H1 (cell line): ENCODE measurements at regions not wholly inside any gene's neighbourhood (a gene's known extent, or its start where the extent isn't known, plus 50 kb on each side); places are given as distances from the start of the nearest gene placed in this dataset.

ENCODE experiments used
- CTCF ChIA-PET: fragments of 300-600 bp; sonication (Branson Sonifier 250); formaldehyde crosslinking; loops from one replicate; lab custom pipeline; 2021; ENCODE audit not compliant: partially characterized antibody; lab: Charles Lee
- POLR2A ChIA-PET: fragments of 300-600 bp; sonication (Branson Sonifier 250); formaldehyde crosslinking; loops from one replicate; lab custom pipeline; 2021; ENCODE audit warnings: inconsistent platforms; ENCODE audit not compliant: partially characterized antibody; lab: Charles Lee
- DNase-seq, 2 experiments: peaks; one replicate each; pipeline versions ENCODE4 v3.0.0 to v3.0.0-alpha.2; 2010 to 2022; ENCODE audit warnings: low spot score in 2 of 2, low read depth in 1 of 2, mixed read lengths in 1 of 2
- FAIRE-seq: peaks from 2 replicates; lab custom pipeline; 2011; peaks lifted over from hg19 to GRCh38; lab: Jason Lieb, UNC
- H2AFZ ChIP-seq: 2 replicates; pipeline ENCODE4 v1.8.1; 2012; ENCODE audit warnings: low read length, inconsistent platforms
- H2AK5ac ChIP-seq: 2 replicates; pipeline ENCODE4 v1.6.1; 2013; ENCODE audit warnings: low read depth, low read length
- H2BK120ac ChIP-seq: replicated peaks from 2 replicates; pipeline ENCODE3; 2013; ENCODE audit warnings: low read depth, low read length, inconsistent platforms
- H2BK12ac ChIP-seq: 2 replicates; pipeline ENCODE4 v1.6.1; 2013; ENCODE audit warnings: low read depth, low read length
- H2BK15ac ChIP-seq: 2 replicates; pipeline ENCODE4 v1.6.1; 2013; ENCODE audit warnings: low read length
- H2BK20ac ChIP-seq: 2 replicates; pipeline ENCODE4 v1.6.1; 2013; ENCODE audit warnings: low read length
- H2BK5ac ChIP-seq: 2 replicates; pipeline ENCODE4 v1.6.1; 2013; ENCODE audit warnings: low read depth, low read length
- H3K14ac ChIP-seq: 2 replicates; pipeline ENCODE4 v1.6.1; 2013; ENCODE audit warnings: inconsistent platforms; ENCODE audit not compliant: insufficient read length
- H3K18ac ChIP-seq: 2 replicates; pipeline ENCODE4 v1.6.1; 2013; ENCODE audit warnings: low read length; ENCODE audit errors: extremely low read depth
- H3K23ac ChIP-seq: 2 replicates; pipeline ENCODE4 v1.6.1; 2013; ENCODE audit warnings: inconsistent platforms; ENCODE audit not compliant: insufficient read length
- H3K23me2 ChIP-seq: 2 replicates; pipeline ENCODE4 v1.6.1; 2013; ENCODE audit warnings: low read depth, low read length
- H3K27ac ChIP-seq: 2 replicates; pipeline ENCODE4 v1.6.1; 2011; ENCODE audit warnings: low read depth, low read length, inconsistent platforms
- H3K27me3 ChIP-seq, 4 experiments: replicated peaks in 1 of 4; 1 replicate in 1 of 4; 2 replicates in 3 of 4; pipeline versions ENCODE4 v1.6.1 to v1.8.1; 2011 to 2013; ENCODE audit warnings: low read length in 3 of 4, mild to moderate bottlenecking in 3 of 4, inconsistent platforms in 2 of 4, mixed read lengths in 2 of 4, moderate library complexity in 1 of 4; ENCODE audit not compliant: control insufficient read depth in 3 of 4, insufficient read depth in 3 of 4; ENCODE audit errors: extremely low read depth in 1 of 4
- H3K36me3 ChIP-seq, 4 experiments: 2 replicates each; pipeline versions ENCODE4 v1.6.1 to v1.8.1; 2011 to 2013; ENCODE audit warnings: mild to moderate bottlenecking in 4 of 4, low read length in 3 of 4, moderate library complexity in 2 of 4, control low read depth in 1 of 4, inconsistent platforms in 1 of 4; ENCODE audit not compliant: insufficient read depth in 4 of 4, control insufficient read depth in 2 of 4
- H3K4ac ChIP-seq: replicated peaks from 2 replicates; pipeline ENCODE3; 2013; ENCODE audit warnings: low read length, low read depth, mixed read lengths, inconsistent platforms; ENCODE audit not compliant: insufficient read length
- H3K4me1 ChIP-seq, 4 experiments: replicated peaks in 1 of 4; 1 replicate in 1 of 4; 2 replicates in 3 of 4; pipeline versions ENCODE4 v1.6.1 to v1.8.1; 2011 to 2013; ENCODE audit warnings: low read length in 3 of 4, inconsistent platforms in 2 of 4, mixed read lengths in 1 of 4; ENCODE audit not compliant: insufficient read depth in 4 of 4, control insufficient read depth in 3 of 4
- H3K4me2 ChIP-seq, 2 experiments: 2 replicates each; pipeline versions ENCODE4 v1.6.1 to v1.8.1; 2011 to 2013; ENCODE audit warnings: low read depth in 2 of 2, low read length in 2 of 2, control low read depth in 1 of 2, inconsistent platforms in 1 of 2, mild to moderate bottlenecking in 1 of 2; ENCODE audit not compliant: insufficient read depth in 1 of 2
- H3K4me3 ChIP-seq, 4 experiments: fragments of 200-600, 300-600 bp in 1 of 4; sonication (generic), shearing (Covaris generic), sonication (Bioruptor Twin) in 1 of 4; 2 replicates each; pipeline versions ENCODE4 v1.5.1 to v1.8.1; 2011 to 2016; ENCODE audit warnings: low read length in 4 of 4, low read depth in 3 of 4, control low read depth in 2 of 4, inconsistent platforms in 2 of 4, mild to moderate bottlenecking in 2 of 4, mixed read lengths in 1 of 4, moderate library complexity in 1 of 4; ENCODE audit not compliant: insufficient read depth in 2 of 4; ENCODE audit errors: extremely low read depth in 1 of 4
- H3K56ac ChIP-seq: replicated peaks from 2 replicates; pipeline ENCODE3; 2013; ENCODE audit warnings: low read depth, mild to moderate bottlenecking, mixed read lengths, low read length, inconsistent platforms; ENCODE audit not compliant: insufficient read length
- H3K79me1 ChIP-seq: 2 replicates; pipeline ENCODE4 v1.6.1; 2013; ENCODE audit warnings: low read depth, low read length, control low read depth
- H3K79me2 ChIP-seq, 2 experiments: 2 replicates each; pipeline versions ENCODE4 v1.6.1 to v1.8.1; 2012 to 2013; ENCODE audit warnings: low read length in 2 of 2, mild to moderate bottlenecking in 2 of 2, inconsistent platforms in 1 of 2; ENCODE audit not compliant: insufficient read depth in 2 of 2, control insufficient read depth in 1 of 2
- H3K9ac ChIP-seq, 4 experiments: replicated peaks in 1 of 4; 1 replicate in 1 of 4; 2 replicates in 3 of 4; pipeline versions ENCODE4 v1.6.1 to v1.8.1; 2011 to 2013; ENCODE audit warnings: low read depth in 3 of 4, low read length in 3 of 4, control low read depth in 2 of 4, mild to moderate bottlenecking in 2 of 4, moderate library complexity in 2 of 4, inconsistent platforms in 1 of 4; ENCODE audit errors: extremely low read depth in 1 of 4
- H3K9me3 ChIP-seq, 2 experiments: 2 replicates each; pipeline versions ENCODE4 v1.6.1 to v1.8.1; 2012 to 2013; ENCODE audit warnings: mild to moderate bottlenecking in 2 of 2, moderate library complexity in 2 of 2, control low read depth in 1 of 2, inconsistent platforms in 1 of 2, low read depth in 1 of 2, low read length in 1 of 2, mixed read lengths in 1 of 2; ENCODE audit not compliant: insufficient read depth in 2 of 2
- H4K20me1 ChIP-seq, 2 experiments: replicated peaks in 1 of 2; 2 replicates each; pipeline versions ENCODE3 to v1.8.1; 2011 to 2013; ENCODE audit warnings: inconsistent platforms in 2 of 2, low read length in 2 of 2, mild to moderate bottlenecking in 1 of 2; ENCODE audit not compliant: insufficient read depth in 2 of 2, control insufficient read depth in 1 of 2
- H4K5ac ChIP-seq: 2 replicates; pipeline ENCODE4 v1.6.1; 2013; ENCODE audit warnings: low read length, low read depth, mixed read lengths, inconsistent platforms; ENCODE audit not compliant: insufficient read length
- H4K8ac ChIP-seq: 2 replicates; pipeline ENCODE4 v1.8.0; 2013; ENCODE audit warnings: mild to moderate bottlenecking, moderate library complexity, low read length, inconsistent platforms; ENCODE audit not compliant: insufficient read depth; ENCODE audit errors: extremely low read depth
- H4K91ac ChIP-seq: replicated peaks from 2 replicates; pipeline ENCODE3; 2013; ENCODE audit warnings: low read length, mixed read lengths, inconsistent platforms; ENCODE audit not compliant: insufficient read length
- BRCA1 ChIP-seq: IDR thresholded peaks from 2 replicates; pipeline ENCODE4 v1.6.1; 2012; ENCODE audit warnings: low read depth, low read length, improper control_type of control experiment
- EP300 ChIP-seq, 2 experiments: IDR thresholded peaks; 1 replicate in 1 of 2; 2 replicates in 1 of 2; pipeline ENCODE4 v1.6.1; 2011 to 2012; ENCODE audit warnings: low read depth in 2 of 2, low read length in 2 of 2, mild to moderate bottlenecking in 2 of 2, borderline replicate concordance in 1 of 2, inconsistent platforms in 1 of 2, moderate library complexity in 1 of 2
- EZH2 ChIP-seq: fragments of 200-600 bp; sonication (generic); IDR thresholded peaks from 2 replicates; pipeline ENCODE4 v1.7.1; 2012; ENCODE audit warnings: low read depth, mild to moderate bottlenecking, moderate library complexity, low read length, inconsistent platforms; ENCODE audit not compliant: severe bottlenecking
- KDM1A ChIP-seq: fragments of 200-600, 300-600 bp; sonication (generic); IDR thresholded peaks from 2 replicates; pipeline ENCODE4 v1.7.1; 2016; ENCODE audit warnings: mild to moderate bottlenecking, low read length, borderline replicate concordance
- NANOG ChIP-seq: IDR thresholded peaks from 2 replicates; pipeline ENCODE4 v1.6.1; 2011; ENCODE audit warnings: low read length, low read depth, mild to moderate bottlenecking, inconsistent platforms; ENCODE audit not compliant: insufficient read depth, poor library complexity, severe bottlenecking
- RBBP5 ChIP-seq: IDR thresholded peaks from 2 replicates; pipeline ENCODE4 v1.7.1; 2012; ENCODE audit warnings: low read depth, mild to moderate bottlenecking, inconsistent platforms, low read length, moderate library complexity, borderline replicate concordance
- RXRA ChIP-seq: IDR thresholded peaks from 2 replicates; pipeline ENCODE4 v1.6.1; 2011; ENCODE audit warnings: low read depth, mild to moderate bottlenecking, low read length, moderate library complexity; ENCODE audit not compliant: insufficient read depth
- SP4 ChIP-seq: IDR thresholded peaks from 2 replicates; pipeline ENCODE4 v1.6.1; 2012; ENCODE audit warnings: low read length, inconsistent platforms
- TAF7 ChIP-seq: optimal IDR thresholded peaks from 2 replicates; pipeline ENCODE3; 2011; ENCODE audit warnings: low read depth, mild to moderate bottlenecking, inconsistent platforms, low read length, moderate library complexity, borderline replicate concordance
- TCF12 ChIP-seq: IDR thresholded peaks from 2 replicates; pipeline ENCODE4 v1.6.1; 2011; ENCODE audit warnings: low read depth, mild to moderate bottlenecking, low read length
- WGBS, 2 experiments: shearing (Covaris generic) in 1 of 2; methylation state at CpG; one replicate each; pipeline versions ENCODE4 v1.1.6 to v1.1.7; 2013 to 2015; ENCODE audit warnings: low lambda C conversion rate in 2 of 2, mixed read lengths in 2 of 2, inconsistent platforms in 1 of 2, low coverage in 1 of 2, missing lambda C conversion rate in 1 of 2; ENCODE audit not compliant: insufficient replicate concordance in 2 of 2, insufficient coverage in 1 of 2, insufficient read length in 1 of 2; ENCODE audit errors: extremely low coverage in 1 of 2, missing lambda C conversion rate in 1 of 2; 5-methylcytosine and 5-hydroxymethylcytosine counted together
- TF ChIP-seq, protein P1 (sequence below): IDR thresholded peaks from 2 replicates; pipeline ENCODE4 v1.6.1; 2012; ENCODE audit warnings: inconsistent platforms
- TF ChIP-seq, protein P2 (sequence below), 3 experiments: IDR thresholded peaks; 1 replicate in 2 of 3; 2 replicates in 1 of 3; pipeline versions ENCODE4 v1.5.1 to v1.6.1; 2011; ENCODE audit warnings: low read length in 3 of 3, mild to moderate bottlenecking in 3 of 3, inconsistent platforms in 2 of 3, low read depth in 1 of 3, moderate library complexity in 1 of 3; ENCODE audit not compliant: insufficient read depth in 1 of 3; ENCODE audit errors: control extremely low read depth in 1 of 3

DNA sequence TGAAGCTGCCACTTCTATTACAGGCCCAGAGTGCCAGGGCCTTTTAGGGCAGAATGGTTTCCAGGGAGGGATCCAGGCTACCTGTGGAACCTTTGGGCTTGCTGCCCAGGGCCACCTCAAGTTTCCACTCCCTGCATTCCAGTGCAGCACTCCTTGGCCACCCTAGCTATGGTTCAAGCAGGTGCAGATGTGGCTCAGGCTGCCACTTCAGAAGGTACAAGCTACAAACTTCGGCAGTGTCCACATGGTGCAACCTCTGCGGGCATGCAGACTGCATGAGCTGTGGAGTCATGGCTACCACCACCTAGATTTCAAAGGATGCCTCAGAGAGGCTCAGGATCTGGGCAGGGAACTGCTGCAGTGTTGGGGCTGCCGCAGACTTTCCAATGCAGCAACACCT, 248.1 kb upstream of the UBE2E3 start:
- Histone ChIP-seq H3K9ac (no peak overlapping the region), H3K4ac (no peak overlapping the region), H3K4me2 (no peak overlapping the region), H3K36me3 (no peaks in the 10 kb centered on the region), H4K20me1 (no peaks in the 10 kb centered on the region), H2BK120ac (no peak overlapping the region), H3K4me3 (no peak overlapping the region), H3K9me3 (no peaks in the 10 kb centered on the region), H3K14ac (no peak overlapping the region), H2BK15ac (no peak overlapping the region), H3K23ac (no peak overlapping the region), H3K56ac (no peak overlapping the region), H2BK12ac (no peak overlapping the region), H4K91ac (no peak overlapping the region), H3K27ac (no peak overlapping the region), H3K18ac (no peak overlapping the region), H3K79me2 (no peaks in the 10 kb centered on the region), H2AK5ac (no peak overlapping the region), H3K79me1 (no peaks in the 10 kb centered on the region), H3K23me2 (no peaks in the 10 kb centered on the region), H4K5ac (no peak overlapping the region), H2AFZ (no peak overlapping the region), H2BK5ac (no peak overlapping the region), H4K8ac (no peak overlapping the region), H2BK20ac (no peak overlapping the region), H3K27me3 (no peaks in the 10 kb centered on the region), H3K4me1 (no peaks in the 10 kb centered on the region)
- DNase-seq (no peak), FAIRE-seq (no peak)
- CTCF ChIA-PET, result interaction anchor here (0.5 to 1.0 kb wide), 2 partner anchors 11 to 24 kb away, joined by 3 read pairs; no protein-coding TSS in a partner anchor
- 97% methylated on average over 3 of the region's 3 CpGs; no CpG with 5 or more reads in 1 of the 2 experiments for WGBS, 2 experiments
- POLR2A ChIA-PET, result no interaction called here
- no peak for TF ChIP-seq NANOG
- TF ChIP-seq, protein P1, sequence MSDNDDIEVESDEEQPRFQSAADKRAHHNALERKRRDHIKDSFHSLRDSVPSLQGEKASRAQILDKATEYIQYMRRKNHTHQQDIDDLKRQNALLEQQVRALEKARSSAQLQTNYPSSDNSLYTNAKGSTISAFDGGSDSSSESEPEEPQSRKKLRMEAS, result no peak
- TF ChIP-seq, protein P2, sequence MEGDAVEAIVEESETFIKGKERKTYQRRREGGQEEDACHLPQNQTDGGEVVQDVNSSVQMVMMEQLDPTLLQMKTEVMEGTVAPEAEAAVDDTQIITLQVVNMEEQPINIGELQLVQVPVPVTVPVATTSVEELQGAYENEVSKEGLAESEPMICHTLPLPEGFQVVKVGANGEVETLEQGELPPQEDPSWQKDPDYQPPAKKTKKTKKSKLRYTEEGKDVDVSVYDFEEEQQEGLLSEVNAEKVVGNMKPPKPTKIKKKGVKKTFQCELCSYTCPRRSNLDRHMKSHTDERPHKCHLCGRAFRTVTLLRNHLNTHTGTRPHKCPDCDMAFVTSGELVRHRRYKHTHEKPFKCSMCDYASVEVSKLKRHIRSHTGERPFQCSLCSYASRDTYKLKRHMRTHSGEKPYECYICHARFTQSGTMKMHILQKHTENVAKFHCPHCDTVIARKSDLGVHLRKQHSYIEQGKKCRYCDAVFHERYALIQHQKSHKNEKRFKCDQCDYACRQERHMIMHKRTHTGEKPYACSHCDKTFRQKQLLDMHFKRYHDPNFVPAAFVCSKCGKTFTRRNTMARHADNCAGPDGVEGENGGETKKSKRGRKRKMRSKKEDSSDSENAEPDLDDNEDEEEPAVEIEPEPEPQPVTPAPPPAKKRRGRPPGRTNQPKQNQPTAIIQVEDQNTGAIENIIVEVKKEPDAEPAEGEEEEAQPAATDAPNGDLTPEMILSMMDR (IDR thresholded peaks at IDR 0.05; ENCODE audit: control extremely low read depth in 1 of 3, insufficient read depth in 1 of 3, low read depth in 1 of 3, low read length in 3 of 3), result no peak
- no peak for TF ChIP-seq TAF7
- TF ChIP-seq TCF12, result no peak
- no peak for TF ChIP-seq BRCA1
- TF ChIP-seq EP300 (IDR thresholded peaks at IDR 0.05; ENCODE audit: borderline replicate concordance in 1 of 2, low read depth in 2 of 2, low read length in 2 of 2), result no peak
- TF ChIP-seq SP4, result no peak
- no peak for TF ChIP-seq EZH2
- no peak for TF ChIP-seq KDM1A
- no peak for TF ChIP-seq RXRA
- no peak for TF ChIP-seq RBBP5
